T-helper 22 cell (primary cell): ENCODE measurements at regions not wholly inside any gene's neighbourhood (a gene's known extent, or its start where the extent isn't known, plus 50 kb on each side); places are given as distances from the start of the nearest gene placed in this dataset.
A peak's percentile ranks its signal among the peaks of the same experiment; 100 is the strongest.

ENCODE experiments used
- DNase-seq: peaks from one replicate; pipeline ENCODE4 v3.0.0-alpha.2; 2020; ENCODE audit warnings: low read depth

DNA sequence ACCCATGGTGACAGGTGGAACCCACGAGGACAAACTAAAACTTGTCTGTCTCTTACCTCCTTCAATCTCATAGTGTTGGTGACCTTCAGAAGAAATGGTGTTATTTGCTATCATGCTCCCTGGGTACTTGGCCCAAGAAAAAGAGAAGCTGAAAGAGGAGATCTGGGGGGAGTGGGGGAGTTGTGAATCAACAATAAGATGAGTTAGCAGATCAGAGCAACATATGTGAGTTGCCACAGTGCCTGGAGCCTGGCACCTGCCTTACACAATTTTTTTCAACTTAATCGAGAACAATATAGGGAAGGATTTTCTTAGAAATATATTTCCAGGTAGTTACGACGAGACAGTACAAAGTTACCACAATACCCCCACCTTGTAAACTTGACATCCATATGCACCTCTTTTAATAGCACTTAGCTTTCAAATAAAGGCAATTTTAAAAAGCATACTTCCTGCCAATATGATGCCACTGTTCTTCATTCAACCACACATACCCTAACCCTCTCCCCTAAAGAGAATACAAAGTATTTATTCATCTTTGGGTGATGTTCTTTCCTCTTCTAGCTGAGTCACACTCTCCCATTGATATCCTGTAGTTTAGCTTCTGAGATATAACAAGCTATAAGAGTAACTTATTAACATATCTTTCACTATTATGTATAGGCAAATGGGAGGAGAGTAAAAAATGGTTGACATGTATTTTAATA, 424.1 kb upstream of the OR4E1 start:
- DNase-seq = no peak

DNA sequence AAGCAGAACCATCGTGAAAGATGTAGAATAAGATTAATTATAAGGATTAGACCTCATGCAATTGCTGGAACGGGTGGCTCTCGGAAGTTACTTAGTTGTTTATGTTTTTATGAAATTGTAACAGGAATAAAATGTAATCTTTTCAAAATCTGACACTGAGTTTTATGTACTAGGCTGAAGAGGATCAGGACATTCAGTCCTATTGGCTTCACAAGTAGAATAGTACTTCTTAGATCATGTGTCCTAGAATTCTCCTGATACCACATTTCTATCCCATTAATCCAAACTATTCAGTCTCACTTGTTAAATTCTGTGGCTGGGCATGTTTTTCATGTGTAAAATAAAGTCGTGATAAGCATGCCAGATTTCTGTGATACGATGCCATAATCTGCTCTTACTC, 423.5 kb upstream of the OR4E1 start:
- no peak for DNase-seq

DNA sequence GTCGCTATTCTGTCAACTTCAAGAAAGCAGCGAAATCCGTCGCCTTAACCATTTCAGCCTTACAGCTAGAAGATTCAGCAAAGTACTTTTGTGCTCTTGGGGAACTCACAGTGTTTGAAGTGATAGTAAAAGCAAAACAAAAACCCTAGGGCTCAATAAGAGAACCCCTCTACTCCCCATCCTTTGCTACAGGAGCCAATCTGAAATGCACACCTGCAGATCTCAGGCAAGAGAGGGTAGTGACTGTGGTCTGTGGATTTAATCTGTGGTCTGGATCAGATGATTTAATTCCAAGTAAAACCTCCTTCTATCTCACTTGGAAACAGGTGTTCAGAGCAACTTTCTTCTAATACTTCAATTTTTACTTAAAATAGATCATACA, 422.9 kb upstream of the OR4E1 start:
- no peak for DNase-seq

DNA sequence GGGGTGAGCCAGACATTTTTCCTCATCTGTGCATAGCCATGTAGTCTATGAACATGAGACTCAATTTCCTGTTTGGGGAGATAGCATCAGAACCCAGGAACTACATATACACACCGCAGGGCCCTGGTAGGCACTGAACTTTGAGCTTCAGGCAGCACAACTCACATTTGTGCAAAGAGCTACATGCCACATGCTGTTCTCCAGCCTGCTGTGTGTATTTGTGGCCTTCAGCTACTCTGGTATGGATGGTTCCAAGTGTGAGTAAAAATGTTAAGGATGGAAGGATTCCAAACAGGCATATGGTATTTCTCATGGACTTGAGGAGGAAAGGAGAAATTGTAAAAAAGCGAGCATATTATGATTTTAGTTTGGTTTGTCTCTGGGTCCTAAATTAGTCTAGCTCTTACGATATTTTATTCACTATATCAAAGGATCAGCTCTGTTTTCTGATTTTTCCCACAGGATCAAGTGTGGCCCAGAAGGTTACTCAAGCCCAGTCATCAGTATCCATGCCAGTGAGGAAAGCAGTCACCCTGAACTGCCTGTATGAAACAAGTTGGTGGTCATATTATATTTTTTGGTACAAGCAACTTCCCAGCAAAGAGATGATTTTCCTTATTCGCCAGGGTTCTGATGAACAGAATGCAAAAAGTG, 422.4 kb upstream of the OR4E1 start:
- no peak for DNase-seq

DNA sequence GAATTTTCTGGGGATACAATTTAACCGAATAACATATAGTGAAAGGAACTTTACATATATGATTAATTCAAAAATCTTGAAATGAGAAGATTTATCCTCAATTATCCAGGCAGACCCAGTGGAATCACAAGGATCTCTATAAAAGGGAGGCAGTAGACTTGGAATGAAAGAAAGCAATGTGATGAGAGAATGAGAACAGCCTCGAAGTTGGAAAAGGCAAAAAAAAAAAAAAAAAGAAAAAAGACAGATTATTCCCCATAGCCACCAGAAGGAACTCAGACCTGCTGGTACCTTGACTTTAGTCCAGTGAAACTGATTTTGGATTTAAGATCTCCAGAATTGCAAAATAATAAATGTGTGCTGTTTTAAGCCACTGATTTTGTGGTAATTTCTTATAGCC, 416.3 kb upstream of the OR4E1 start:
- DNase-seq = no peak

DNA sequence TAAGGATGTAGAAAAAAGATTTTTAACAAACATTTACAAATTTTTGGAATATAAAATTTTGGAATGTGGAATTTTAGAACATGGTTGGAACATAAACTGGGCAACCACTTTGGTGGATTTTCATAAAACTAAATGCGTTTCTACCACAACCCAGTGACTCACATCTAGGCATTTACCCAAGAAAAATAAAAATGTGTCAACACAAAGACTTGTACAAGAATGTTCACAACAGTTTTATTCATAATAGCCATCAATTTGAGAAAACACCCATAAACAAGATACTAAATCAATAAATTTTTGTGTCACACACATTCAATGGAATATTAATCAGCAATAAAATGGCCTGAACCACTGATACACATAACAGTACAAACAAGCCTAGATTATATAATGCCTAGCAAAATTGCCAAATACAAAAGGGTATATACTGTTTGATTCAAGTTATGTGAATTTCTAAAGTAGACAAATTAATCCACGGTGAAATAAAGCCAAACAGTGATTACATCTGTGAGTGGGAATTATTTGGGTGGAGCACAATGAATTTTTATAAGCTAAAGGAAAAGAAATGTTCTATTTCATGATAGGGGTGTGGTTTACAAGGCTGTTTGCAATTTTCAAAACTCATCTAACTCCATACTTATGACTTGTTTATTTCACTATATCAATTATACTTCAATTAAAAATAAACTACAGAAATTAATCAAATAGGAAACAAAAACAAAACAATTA, 415.2 kb upstream of the OR4E1 start:
- no peak for DNase-seq

DNA sequence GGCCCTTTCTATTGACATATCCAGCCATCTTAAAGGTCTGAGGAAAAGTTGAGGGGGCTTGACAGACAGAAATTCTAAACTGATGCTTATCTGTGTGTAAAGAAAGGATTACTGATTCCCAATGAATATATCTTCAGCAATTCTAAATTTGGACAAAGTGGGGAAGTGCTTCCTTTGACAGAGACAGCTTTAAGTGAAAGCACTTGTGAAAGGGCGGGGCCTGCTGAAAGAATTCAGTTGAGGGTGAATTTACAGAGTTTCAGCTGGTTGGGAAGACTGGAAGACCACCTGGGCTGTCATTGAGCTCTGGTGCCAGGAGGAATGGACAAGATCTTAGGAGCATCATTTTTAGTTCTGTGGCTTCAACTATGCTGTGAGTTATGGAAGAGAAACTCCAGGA, 412.5 kb upstream of the OR4E1 start:
- DNase-seq = no peak

DNA sequence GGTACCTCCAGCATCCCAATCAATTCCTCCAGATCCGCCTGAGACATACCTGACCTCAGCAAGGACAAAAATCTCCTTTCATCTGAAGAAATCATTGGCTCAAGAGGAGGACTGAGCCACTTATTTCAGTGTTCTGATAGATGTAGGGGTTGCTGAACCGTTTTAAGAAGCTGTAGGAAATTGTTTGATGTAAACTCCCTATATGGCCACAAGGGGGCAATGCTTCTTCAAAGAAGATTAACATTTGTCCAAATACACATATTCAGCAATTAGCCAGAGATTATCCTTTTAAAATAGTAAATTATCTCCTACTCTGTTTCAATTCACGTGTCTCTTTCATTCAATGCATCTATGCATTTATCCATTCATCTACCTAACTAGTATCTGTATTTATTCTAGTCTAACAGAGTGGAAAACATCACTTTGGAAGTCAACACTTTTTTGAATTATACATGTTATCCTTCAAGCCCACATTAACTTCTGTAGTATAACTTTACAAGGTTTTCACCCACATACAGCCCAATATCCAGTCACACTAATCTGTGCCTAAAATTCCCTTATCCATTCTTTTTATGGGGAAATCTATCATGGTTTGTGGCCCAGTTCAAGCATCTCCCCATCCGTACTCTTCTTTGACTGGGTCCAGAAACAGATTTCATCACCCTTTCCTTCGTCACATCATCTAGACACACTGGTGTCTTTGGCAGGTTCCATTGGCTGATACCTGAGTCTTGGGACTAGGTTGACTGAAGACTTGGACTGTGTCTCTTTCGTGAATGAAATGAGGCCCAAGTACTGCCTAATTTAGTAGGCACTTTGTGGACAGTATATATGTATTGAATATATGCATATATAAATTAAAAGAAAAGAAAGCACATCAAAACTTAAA, 411.0 kb upstream of the OR4E1 start:
- DNase-seq = no peak

DNA sequence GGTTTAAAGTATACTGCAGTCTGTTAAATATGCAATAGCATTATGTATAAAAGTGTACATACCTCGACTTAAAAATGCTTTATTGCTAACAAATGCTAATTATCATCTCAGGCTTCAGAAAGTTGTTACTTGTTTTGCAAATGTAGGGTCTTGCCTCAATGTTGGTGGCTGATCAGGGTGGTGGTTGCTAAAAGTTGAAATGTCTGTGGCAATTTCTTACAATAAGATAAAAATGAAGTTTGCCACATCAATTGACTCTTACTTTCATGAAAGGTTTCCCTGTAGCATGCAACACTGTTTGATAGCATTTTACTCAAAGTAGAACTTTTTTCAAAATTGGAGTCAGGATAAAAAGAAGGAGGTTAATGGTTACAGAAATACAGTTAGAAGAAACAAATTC, 407.7 kb upstream of the OR4E1 start:
- DNase-seq = no peak

DNA sequence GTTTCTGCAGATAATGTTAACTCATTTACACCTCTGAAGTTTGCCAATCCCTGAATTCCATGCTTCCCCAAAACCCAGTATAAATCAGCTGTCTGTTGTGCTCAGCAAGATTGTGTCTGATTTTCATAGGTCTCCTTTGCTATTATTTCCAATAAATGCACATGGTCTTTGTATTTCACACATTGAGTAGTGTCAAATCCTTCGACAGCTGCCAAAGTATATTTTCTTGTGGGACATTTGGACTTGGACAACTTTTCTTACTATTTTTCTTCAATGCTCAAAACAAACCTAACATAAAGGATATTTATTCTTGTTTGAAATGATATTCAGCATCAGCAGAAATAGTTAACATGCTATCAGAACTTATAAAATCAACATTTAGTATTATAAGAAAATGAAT, 406.1 kb upstream of the OR4E1 start:
- DNase-seq = no peak

DNA sequence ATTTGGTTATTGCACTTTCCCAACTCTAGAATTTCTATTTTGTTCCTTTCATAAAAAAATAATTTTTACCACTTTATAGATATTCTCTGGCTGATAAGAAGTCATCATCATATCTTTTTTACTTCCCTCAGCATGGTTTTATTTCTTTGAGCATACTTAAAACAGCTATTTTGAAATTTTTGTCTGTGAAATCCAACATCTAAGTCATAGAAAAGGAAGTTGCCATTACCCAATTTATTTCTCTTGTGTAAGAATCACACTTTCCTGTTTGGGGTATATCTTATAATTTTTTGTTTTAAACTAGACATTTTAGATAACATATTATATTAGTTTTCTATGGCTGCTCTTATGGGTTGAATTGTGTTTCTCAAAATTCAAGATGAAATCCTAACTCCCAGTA, 400.2 kb upstream of the OR4E1 start:
- DNase-seq = no peak

DNA sequence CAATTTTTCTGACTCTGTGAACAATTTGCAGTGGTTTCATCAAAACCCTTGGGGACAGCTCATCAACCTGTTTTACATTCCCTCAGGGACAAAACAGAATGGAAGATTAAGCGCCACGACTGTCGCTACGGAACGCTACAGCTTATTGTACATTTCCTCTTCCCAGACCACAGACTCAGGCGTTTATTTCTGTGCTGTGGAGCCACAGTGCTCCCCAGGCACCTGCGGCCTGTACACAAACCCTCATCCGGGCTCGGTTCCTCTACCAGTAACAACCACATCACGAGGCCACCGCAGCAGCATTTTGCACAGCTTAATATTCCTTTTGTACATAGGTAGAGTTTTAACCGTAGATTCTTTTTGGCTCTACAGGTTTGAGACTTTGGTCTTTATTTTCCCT, 397.4 kb upstream of the OR4E1 start:
- peak; percentile 36 for DNase-seq

DNA sequence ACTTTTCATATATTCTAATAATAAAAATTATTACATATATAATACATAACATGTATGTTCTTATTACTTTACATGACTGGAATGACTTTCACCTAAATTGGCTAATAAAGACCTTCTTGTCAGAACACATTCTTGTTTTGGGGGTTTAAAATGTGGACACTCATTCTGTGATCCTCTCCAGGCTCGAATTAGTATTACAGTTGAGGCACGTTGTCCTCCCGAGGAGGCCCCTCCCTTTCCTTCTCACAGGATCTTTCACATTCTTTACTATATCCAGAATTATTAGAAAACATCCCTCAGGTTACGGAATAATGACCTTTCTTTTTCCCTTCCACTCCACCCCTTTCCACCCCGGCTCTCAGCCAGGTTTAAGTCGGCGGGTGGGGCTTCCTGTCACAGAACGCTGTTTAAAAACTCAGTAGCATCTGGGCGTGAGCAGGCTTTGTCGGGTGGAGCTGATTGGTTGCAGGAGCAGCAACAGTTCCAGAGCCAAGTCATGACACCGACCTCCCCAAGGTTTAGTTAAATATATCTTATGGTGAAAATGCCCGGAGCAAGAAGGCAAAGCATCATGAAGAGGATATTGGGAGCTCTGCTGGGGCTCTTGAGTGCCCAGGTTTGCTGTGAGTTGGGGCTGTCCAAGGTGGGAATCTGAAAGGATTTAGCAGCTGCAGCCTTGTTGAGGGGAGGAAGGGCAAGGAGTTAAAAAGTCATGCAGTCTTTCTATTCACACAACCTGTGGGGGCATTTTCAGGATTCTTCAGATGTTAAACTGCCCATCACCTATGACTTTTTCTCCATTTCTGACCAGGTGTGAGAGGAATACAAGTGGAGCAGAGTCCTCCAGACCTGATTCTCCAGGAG, 396.7 kb upstream of the OR4E1 start:
- DNase-seq = peak; percentile 23

DNA sequence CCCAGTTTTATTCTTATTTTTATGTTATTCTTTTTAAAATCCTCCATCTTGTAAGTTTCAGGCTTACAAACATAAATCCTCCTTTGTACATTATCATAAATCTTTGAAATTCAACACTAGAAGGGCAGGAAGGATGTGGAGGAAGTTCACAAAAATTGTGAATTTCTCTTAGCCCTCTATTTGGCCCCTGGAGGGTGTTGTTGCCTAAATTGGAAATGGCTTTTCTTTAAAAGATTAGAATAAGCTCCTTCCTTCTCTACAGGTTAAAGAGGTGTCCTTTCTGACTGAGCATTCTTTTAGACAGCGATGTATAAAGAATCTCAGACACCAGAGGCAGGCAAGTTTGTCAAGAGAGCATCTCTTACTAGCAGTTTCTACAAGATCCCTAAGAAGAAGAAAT, 391.7 kb upstream of the OR4E1 start:
- DNase-seq = no peak

DNA sequence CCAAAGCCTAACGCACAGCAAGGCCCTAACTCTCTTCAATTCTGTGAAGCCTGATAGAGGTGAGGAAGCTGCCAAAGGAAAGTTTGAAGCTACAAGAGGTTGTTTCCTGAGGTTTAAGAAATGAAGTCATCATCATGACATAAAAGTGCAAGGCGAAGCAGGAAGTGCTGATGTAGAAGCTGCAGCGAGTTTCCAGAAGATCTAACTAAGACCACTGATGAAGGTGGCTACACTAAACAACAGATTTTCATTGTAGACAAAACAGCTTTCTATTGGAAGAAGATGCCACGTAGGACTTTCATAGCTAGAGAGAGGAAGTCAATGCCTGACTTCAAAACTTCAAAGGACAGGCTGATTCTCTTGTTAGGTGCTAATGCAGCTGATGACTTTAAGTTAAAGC, 385.6 kb upstream of the OR4E1 start:
- DNase-seq = no peak

DNA sequence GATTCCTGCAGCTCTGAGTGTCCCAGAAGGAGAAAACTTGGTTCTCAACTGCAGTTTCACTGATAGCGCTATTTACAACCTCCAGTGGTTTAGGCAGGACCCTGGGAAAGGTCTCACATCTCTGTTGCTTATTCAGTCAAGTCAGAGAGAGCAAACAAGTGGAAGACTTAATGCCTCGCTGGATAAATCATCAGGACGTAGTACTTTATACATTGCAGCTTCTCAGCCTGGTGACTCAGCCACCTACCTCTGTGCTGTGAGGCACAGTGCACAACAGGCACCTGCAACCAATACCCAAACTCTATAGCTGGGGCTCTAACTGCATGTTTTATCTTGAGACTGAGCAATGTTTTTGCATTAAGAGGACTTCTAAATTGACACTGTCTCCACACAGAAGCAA, 379.2 kb upstream of the OR4E1 start:
- DNase-seq = no peak

DNA sequence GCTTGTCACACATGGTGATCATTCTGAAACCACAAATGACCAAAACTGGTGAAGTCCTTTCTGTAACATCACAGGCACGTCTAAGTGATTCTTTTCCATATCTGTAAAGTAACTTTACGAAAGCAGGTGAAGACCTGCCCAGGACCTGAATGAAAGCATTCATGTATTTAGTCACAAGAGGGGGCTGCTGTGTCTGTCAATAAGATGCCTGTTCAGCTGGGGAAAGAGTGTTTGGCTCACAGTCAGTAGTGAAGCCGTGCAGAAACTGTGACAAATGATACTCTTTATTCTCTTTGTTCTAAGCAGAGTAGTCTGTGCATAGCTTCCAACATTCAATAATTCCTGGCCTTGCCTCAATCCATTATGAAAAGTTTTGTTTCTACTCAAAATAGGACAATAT, 373.5 kb upstream of the OR4E1 start:
- DNase-seq = no peak

DNA sequence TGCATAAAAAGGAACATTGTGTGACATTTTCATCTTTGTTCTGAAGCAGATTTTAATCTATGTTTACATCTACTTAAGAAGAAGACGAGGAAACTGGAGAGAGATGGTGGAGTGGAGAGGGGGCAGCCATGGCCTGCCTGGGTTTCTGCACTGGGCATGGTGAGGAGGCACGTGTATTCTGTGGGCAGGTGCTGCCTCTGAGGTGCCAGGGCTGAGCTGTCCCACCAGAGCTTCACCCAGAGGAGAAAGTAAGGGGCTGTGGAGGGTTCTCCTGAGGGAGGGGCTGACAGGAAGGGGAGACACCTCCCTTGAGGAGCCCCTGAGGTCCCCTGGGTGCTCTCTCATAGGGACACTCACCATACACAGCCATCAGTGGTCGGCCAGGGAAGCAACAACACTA, 372.4 kb upstream of the OR4E1 start:
- DNase-seq = no peak

DNA sequence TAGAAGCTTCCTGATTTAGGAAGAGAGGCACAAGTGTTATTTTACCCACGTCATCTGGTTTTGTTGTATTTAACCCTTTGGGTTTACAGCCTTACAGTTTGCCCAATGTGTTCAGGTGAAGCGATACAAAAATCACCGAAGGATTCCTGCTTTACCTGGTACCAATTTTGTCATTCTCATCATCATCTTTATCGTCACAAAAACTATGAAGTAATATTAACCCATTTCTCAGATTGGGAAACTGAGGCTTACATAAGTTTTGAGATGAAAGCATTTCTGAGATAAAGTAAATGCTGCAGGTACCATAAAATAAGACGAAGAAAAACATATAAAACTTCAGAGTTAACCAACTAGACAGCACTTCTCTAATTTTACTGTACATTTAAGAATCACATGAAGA, 370.6 kb upstream of the OR4E1 start:
- DNase-seq = no peak

DNA sequence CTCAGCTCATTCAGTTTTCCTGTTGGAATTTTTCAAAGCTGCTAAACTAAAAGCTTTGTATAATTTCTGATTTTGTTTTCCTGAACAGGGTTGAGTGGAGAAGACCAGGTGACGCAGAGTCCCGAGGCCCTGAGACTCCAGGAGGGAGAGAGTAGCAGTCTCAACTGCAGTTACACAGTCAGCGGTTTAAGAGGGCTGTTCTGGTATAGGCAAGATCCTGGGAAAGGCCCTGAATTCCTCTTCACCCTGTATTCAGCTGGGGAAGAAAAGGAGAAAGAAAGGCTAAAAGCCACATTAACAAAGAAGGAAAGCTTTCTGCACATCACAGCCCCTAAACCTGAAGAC, 367.1 kb upstream of the OR4E1 start:
- DNase-seq = no peak

DNA sequence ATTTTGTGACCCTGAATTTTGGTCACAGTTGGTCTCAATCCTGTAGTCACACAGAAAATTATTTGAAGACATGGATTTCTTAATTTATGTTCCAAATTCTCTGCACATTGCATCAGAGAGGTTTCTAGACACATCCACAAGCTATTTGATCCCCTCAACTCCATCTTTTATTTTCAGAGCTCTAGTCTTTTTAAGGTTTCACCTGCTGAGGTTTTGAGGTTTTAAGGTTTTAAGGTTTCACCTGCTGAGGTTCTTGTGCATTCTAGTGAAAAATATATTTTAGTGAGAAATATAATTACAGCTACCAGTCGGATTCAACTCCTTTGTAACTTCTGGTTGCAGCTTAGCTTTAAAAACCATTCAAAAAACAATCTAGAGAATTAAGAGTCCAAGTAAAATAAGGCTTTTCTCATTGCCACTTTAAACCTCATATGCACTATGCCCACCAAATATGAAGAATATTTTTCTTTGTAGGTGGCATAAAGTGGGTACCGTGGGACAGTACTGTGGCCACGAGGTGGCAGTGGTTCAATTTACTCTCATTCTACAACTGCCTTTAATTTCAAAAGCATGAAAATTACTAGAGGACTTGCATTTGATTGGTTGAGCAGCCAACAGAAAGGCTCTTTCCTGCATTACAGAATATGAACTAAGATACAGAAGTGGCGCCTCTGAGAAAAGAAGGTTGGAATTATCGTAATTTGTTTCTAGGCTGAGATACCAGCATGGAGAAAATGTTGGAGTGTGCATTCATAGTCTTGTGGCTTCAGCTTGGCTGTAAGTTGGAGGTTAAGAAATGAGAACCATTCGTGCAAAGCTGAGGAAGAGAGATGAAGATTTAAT, 366.5 kb upstream of the OR4E1 start:
- peak; percentile 1 for DNase-seq
